Gastrocnemius medialis (tissue), 4 donors: ENCODE measurements at regions not wholly inside any gene's neighbourhood (a gene's known extent, or its start where the extent isn't known, plus 50 kb on each side); places are given as distances from the start of the nearest gene placed in this dataset.

Source experiments
- ATAC-seq, 2 donors: fragments of 150-250 bp; one replicate each; pipeline ENCODE4 v1.9.1; 2016
- DNase-seq, 2 donors: peaks; one replicate each; pipeline ENCODE4 v3.0.0-alpha.2; 2019
- H3K27ac ChIP-seq, 4 donors: fragments of 200-600 bp; sonication (generic); 1 replicate in 1 of 4; 2 replicates in 3 of 4; pipeline ENCODE4 v1.5.1; 2016 to 2018; ENCODE audit warnings: mild to moderate bottlenecking in 2 of 4, moderate library complexity in 1 of 4
- H3K27me3 ChIP-seq, 3 donors: fragments of 200-600 bp; sonication (generic) in 2 of 3; 1 replicate in 1 of 3; 2 replicates in 2 of 3; pipeline versions ENCODE4 v1.5.1 to v1.6.0; 2016 to 2019; ENCODE audit warnings: mild to moderate bottlenecking in 1 of 3, moderate library complexity in 1 of 3
- H3K36me3 ChIP-seq, 2 donors: fragments of 200-600 bp; sonication (generic) in 1 of 2; one replicate each; pipeline ENCODE4 v1.5.1; 2017 to 2018
- H3K4me1 ChIP-seq, 2 donors: fragments of 200-600 bp; sonication (generic) in 1 of 2; one replicate each; pipeline ENCODE4 v1.5.1; 2016 to 2017; ENCODE audit warnings: mild to moderate bottlenecking in 2 of 2
- H3K4me3 ChIP-seq, 4 donors: fragments of 200-600 bp; sonication (generic) in 3 of 4; 1 replicate in 1 of 4; 2 replicates in 3 of 4; pipeline ENCODE4 v1.5.1; 2016 to 2019; ENCODE audit warnings: mild to moderate bottlenecking in 2 of 4
- H3K9me3 ChIP-seq, 3 donors: fragments of 200-600 bp; sonication (generic) in 2 of 3; 1 replicate in 1 of 3; 2 replicates in 2 of 3; pipeline ENCODE4 v1.5.1; 2016 to 2019
- POLR2A ChIP-seq, 2 donors: fragments of 450-650 bp; IDR thresholded peaks; one replicate each; pipeline ENCODE4 v1.6.1; 2017; ENCODE audit warnings: antibody characterized with exemption in 2 of 2, mild to moderate bottlenecking in 2 of 2, moderate library complexity in 2 of 2
- in situ Hi-C, 4 donors: fragments of 200-750 bp; cut with MboI; loops; one replicate each; pipeline versions ENCODE4 v1.15.0 to v1.8.0; 2017; ENCODE audit warnings: low sequenced_read_pairs in 4 of 4
- intact Hi-C: fragments of 100-400 bp; cut with DNase I; formaldehyde crosslinking; loops from one replicate; pipeline ENCODE4 v1.15.1; 2023; ENCODE audit warnings: low total_unique reads
- TF ChIP-seq, protein P1 (sequence below), 5 experiments: fragments of 450-650 bp in 3 of 5; fragments of 200-600 bp in 2 of 5; sonication (generic) in 2 of 5; IDR thresholded peaks in 4 of 5; conservative IDR thresholded peaks in 1 of 5; 1 replicate in 4 of 5; 2 replicates in 1 of 5; pipeline ENCODE4 v1.5.1; 2016 to 2019; ENCODE audit warnings: antibody characterized with exemption in 5 of 5, mild to moderate bottlenecking in 3 of 5, moderate library complexity in 3 of 5

DNA sequence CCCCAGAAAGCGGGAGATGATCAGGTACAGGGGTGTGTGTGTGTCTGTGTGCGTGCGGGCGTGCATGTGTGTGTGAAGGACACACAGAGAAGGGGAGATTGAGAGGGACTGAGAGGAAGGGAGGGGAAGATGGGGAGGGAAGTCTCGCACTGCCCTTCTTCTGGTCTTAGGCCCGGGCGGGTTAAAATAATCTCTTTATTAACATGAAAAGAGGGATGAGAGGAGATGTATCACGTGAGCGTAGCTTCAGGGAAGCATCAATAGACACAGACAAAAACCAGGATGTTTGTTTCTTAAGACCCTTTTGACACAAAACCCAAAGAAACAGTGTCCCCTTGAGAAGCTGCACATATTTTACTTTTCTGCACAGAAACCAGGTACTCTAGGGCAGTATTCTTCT, 347.3 kb downstream of the BRD1 start:
- in situ Hi-C loops = no loop called here
- TF ChIP-seq, protein P1, sequence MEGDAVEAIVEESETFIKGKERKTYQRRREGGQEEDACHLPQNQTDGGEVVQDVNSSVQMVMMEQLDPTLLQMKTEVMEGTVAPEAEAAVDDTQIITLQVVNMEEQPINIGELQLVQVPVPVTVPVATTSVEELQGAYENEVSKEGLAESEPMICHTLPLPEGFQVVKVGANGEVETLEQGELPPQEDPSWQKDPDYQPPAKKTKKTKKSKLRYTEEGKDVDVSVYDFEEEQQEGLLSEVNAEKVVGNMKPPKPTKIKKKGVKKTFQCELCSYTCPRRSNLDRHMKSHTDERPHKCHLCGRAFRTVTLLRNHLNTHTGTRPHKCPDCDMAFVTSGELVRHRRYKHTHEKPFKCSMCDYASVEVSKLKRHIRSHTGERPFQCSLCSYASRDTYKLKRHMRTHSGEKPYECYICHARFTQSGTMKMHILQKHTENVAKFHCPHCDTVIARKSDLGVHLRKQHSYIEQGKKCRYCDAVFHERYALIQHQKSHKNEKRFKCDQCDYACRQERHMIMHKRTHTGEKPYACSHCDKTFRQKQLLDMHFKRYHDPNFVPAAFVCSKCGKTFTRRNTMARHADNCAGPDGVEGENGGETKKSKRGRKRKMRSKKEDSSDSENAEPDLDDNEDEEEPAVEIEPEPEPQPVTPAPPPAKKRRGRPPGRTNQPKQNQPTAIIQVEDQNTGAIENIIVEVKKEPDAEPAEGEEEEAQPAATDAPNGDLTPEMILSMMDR (IDR thresholded peaks at IDR 0.05 in 4 of 5, conservative IDR thresholded peaks at IDR 0.05 in 1 of 5) = no peak
- no peak for TF ChIP-seq POLR2A (IDR thresholded peaks at IDR 0.05)

DNA sequence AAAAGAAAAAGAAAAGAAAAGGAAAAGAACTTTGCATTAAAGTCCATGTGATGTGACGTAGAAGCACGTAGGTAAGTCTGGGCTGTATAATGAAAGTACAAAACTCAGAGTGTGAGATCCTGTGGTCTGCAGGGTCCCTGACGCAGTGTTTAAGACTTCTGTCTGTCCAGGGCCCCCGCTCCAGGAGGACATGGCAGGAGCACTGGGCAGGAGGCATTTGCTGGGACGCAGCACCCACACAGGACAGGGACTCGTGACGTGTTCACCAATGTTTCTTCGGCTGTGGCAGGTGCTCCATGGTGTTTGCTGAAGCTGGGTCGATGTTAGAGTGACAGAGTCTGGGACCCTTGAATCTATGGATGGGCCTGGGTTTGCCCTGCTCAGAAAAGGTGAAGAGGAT, 348.1 kb downstream of the BRD1 start:
- H3K4me3 ChIP-seq = no peak overlapping the region
- peaks cover 0 to 11% (median 6%) of the 10 kb centered on the region in 3 donors for H3K27me3 ChIP-seq
- no peak for TF ChIP-seq POLR2A (IDR thresholded peaks at IDR 0.05)
- TF ChIP-seq, protein P1 (IDR thresholded peaks at IDR 0.05 in 4 of 5, conservative IDR thresholded peaks at IDR 0.05 in 1 of 5) = no peak
- H3K9me3 ChIP-seq = no peaks in the 10 kb centered on the region
- ATAC-seq = no peak
- DNase-seq = no peak
- no peaks in the 10 kb centered on the region for H3K36me3 ChIP-seq
- intact Hi-C loops = no loop called here
- no peaks in the 10 kb centered on the region for H3K4me1 ChIP-seq
- in situ Hi-C loops = no loop called here
- no peak overlapping the region for H3K27ac ChIP-seq

More for the DNA sequence above, 347.3 kb downstream of the BRD1 start:
- peaks cover 0 to 11% (median 6%) of the 10 kb centered on the region in 3 donors for H3K27me3 ChIP-seq
- H3K4me3 ChIP-seq = no peak overlapping the region
- DNase-seq (no peak), ATAC-seq (no peak)
- H3K27ac ChIP-seq = no peak overlapping the region
- H3K9me3 ChIP-seq = no peaks in the 10 kb centered on the region
- intact Hi-C loops = no loop called here
- no peaks in the 10 kb centered on the region for H3K4me1 ChIP-seq
- no peaks in the 10 kb centered on the region for H3K36me3 ChIP-seq

DNA sequence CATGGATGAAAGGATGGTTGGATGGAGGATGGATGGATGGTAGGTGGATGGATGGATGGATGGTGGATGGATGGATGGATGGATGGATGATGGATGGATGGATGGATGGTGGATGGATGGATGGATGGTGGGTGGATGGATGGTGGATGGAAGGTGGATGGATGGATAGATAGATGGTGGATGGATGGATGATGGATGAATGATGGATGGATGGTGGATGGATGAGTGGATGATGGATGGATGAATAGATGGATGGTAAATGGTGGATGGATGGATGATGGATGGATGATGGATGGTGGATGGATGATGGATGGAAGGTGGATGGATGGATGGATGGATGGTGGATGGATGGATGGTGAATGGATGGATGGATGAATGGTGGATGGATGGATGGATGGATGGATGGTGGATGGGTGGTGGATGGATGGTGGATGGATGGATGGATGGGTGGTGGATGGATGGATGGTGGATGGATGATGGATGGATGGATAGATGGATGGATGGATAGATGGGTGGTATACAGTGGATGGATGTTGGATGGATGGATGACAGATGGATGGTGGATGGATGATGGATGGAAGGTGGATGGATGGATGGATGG, 350.8 kb downstream of the BRD1 start:
- Histone ChIP-seq H3K4me1 (no peaks in the 10 kb centered on the region), H3K9me3 (no peaks in the 10 kb centered on the region), H3K27me3 (peaks cover 0 to 7% (median 0%) of the 10 kb centered on the region in 3 donors), H3K36me3 (no peaks in the 10 kb centered on the region), H3K27ac (no peak overlapping the region), H3K4me3 (no peak overlapping the region)
- no peak for DNase-seq
- ATAC-seq = no peak
- TF ChIP-seq, protein P1 (IDR thresholded peaks at IDR 0.05 in 4 of 5, conservative IDR thresholded peaks at IDR 0.05 in 1 of 5) = no peak
- TF ChIP-seq POLR2A (IDR thresholded peaks at IDR 0.05) = no peak
- intact Hi-C loops = no loop called here
- in situ Hi-C loops = no loop called here

DNA sequence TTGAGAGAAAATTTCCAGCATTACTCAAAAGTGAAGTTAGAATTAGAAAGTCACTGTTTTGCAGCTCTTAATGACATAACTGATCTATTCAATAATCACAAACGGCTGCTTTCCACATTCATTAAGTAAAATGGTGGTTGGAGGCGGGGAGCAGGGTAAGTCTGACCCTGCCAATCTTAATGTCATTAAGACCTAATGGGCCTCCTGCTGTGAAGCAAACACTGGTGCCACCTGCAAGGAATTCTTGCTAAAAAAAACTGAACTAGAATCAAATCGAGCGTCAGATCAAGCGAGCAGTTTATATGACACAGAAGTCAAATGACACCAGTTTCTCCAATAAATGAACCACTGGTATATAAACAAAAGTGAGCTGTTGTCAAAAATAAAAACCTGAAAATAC, 351.5 kb downstream of the BRD1 start:
- ATAC-seq (no peak), DNase-seq (no peak)
- Histone ChIP-seq H3K27ac (no peak overlapping the region), H3K36me3 (no peaks in the 10 kb centered on the region), H3K4me1 (no peaks in the 10 kb centered on the region), H3K27me3 (peaks cover 0 to under 1% (median 0%) of the 10 kb centered on the region in 3 donors), H3K4me3 (no peak overlapping the region), H3K9me3 (no peaks in the 10 kb centered on the region)
- intact Hi-C loops (no loop called here), in situ Hi-C loops (no loop called here)
- no peak for TF ChIP-seq POLR2A (IDR thresholded peaks at IDR 0.05)
- TF ChIP-seq, protein P1 (IDR thresholded peaks at IDR 0.05 in 4 of 5, conservative IDR thresholded peaks at IDR 0.05 in 1 of 5) = no peak

- Histone ChIP-seq H3K27ac (no peak overlapping the region), H3K9me3 (no peaks in the 10 kb centered on the region), H3K4me1 (no peaks in the 10 kb centered on the region), H3K27me3 (no peaks in the 10 kb centered on the region), H3K36me3 (no peaks in the 10 kb centered on the region), H3K4me3 (no peak overlapping the region)
- DNase-seq (no peak), ATAC-seq (no peak)
- TF ChIP-seq, protein P1 (IDR thresholded peaks at IDR 0.05 in 4 of 5, conservative IDR thresholded peaks at IDR 0.05 in 1 of 5) = no peak
- no peak for TF ChIP-seq POLR2A (IDR thresholded peaks at IDR 0.05)
- intact Hi-C loops = no loop called here
- in situ Hi-C loops = no loop called here
Observed at GRCh38 chr22:49475253-49475652, 352.4 kb downstream of the BRD1 start.
